Activated naive CD4-positive, alpha-beta T cell treated with anti-CD3 and anti-CD28 coated beads, Interleukin-2, amount 50 U/mL, for 72 hours (primary cell): ENCODE measurements at regions not wholly inside any gene's neighbourhood (a gene's known extent, or its start where the extent isn't known, plus 50 kb on each side); places are given as distances from the start of the nearest gene placed in this dataset.

Source experiments
- ATAC-seq, 2 donors: fragments of 150-1000 bp; cut with Tn5 transposase; 2 replicates each; pipeline ENCODE4 v1.10.0; 2021; ENCODE audit warnings: mild to moderate bottlenecking in 2 of 2, moderate library complexity in 2 of 2
- DNase-seq, 2 donors: peaks; one replicate each; pipeline ENCODE4 v3.0.0; 2021 to 2022; ENCODE audit warnings: low spot score in 2 of 2
- H3K27ac Mint-ChIP-seq, 2 donors: one replicate each; pipeline ENCODE4 v1.8.0; 2022; ENCODE audit warnings: mild to moderate bottlenecking in 2 of 2, mixed read lengths in 2 of 2
- H3K36me3 Mint-ChIP-seq, 2 donors: one replicate each; pipeline ENCODE4 v1.8.0; 2022; ENCODE audit warnings: mixed read lengths in 2 of 2
- H3K9me3 Mint-ChIP-seq, 2 donors: one replicate each; pipeline ENCODE4 v1.8.0; 2022; ENCODE audit warnings: mixed read lengths in 2 of 2

- H3K27ac Mint-ChIP-seq: no peak overlapping the region
- ATAC-seq: no peak
- no peaks in the 10 kb centered on the region for H3K9me3 Mint-ChIP-seq
- no peaks in the 10 kb centered on the region for H3K36me3 Mint-ChIP-seq
- no peak for DNase-seq
These were observed 54.2 kb upstream of the BCL11B start for GRCh38 chr14:99326041-99326710.

GRCh38 chr14:99325591-99325990 is 53.6 kb upstream of the BCL11B start:
- H3K36me3 Mint-ChIP-seq: no peaks in the 10 kb centered on the region
- DNase-seq (no peak), ATAC-seq (no peak)
- no peaks in the 10 kb centered on the region for H3K9me3 Mint-ChIP-seq
- no peak overlapping the region for H3K27ac Mint-ChIP-seq

GRCh38 chr14:99325016-99325415 is 53.0 kb upstream of the BCL11B start:
- Mint-ChIP-seq H3K36me3 (no peaks in the 10 kb centered on the region), H3K27ac (no peak overlapping the region), H3K9me3 (no peaks in the 10 kb centered on the region)
- DNase-seq: no peak
- ATAC-seq: no peak

- no peak overlapping the region for H3K27ac Mint-ChIP-seq
These were observed 52.3 kb upstream of the BCL11B start for GRCh38 chr14:99324291-99324690.

GRCh38 chr14:99323603-99324185 is 51.7 kb upstream of the BCL11B start:
- H3K27ac Mint-ChIP-seq: no peak overlapping the region
- no peaks in the 10 kb centered on the region for H3K36me3 Mint-ChIP-seq
- ATAC-seq (no peak), DNase-seq (no peak)
- H3K9me3 Mint-ChIP-seq: no peaks in the 10 kb centered on the region

More at GRCh38 chr14:99324291-99324690, 52.3 kb upstream of the BCL11B start:
- Mint-ChIP-seq H3K36me3 (no peaks in the 10 kb centered on the region), H3K9me3 (no peaks in the 10 kb centered on the region)
- no peak for ATAC-seq
- no peak for DNase-seq

GRCh38 chr14:99322731-99323599 is 51.0 kb upstream of the BCL11B start:
- Mint-ChIP-seq H3K27ac (no peak overlapping the region), H3K9me3 (no peaks in the 10 kb centered on the region), H3K36me3 (no peaks in the 10 kb centered on the region)
- DNase-seq: no peak
- no peak for ATAC-seq

GRCh38 chr14:99321955-99322730 is 50.1 kb upstream of the BCL11B start:
- no peak overlapping the region for H3K27ac Mint-ChIP-seq
- H3K36me3 Mint-ChIP-seq: no peaks in the 10 kb centered on the region

More at GRCh38 chr14:99321955-99322730, 50.1 kb upstream of the BCL11B start:
- no peak for DNase-seq
- ATAC-seq: no peak
- H3K9me3 Mint-ChIP-seq: no peaks in the 10 kb centered on the region
